ENCODE measurements at regions not wholly inside any gene's neighbourhood (a gene's known extent, or its start where the extent isn't known, plus 50 kb on each side); places are given as distances from the start of the nearest gene placed in this dataset.

GRCh38 chr9:82342046-82342445, 353.5 kb downstream of the SPATA31D1 start:
- Histone ChIP-seq H3K4me3 (no peak overlapping the region), H3K4me1 (replicated peaks) (peaks cover 11% of the 10 kb centered on the region), H3K27ac (no peak overlapping the region), H3K27me3 (replicated peaks) (no peaks in the 10 kb centered on the region), H3K9me3 (replicated peaks) (no peaks in the 10 kb centered on the region), H3K36me3 (no peaks in the 10 kb centered on the region)
- DNase-seq (ENCODE audit: low read depth in 1 of 2, low spot score in 2 of 2), result no peak

- H3K27ac ChIP-seq, result no peak overlapping the region
- no peaks in the 10 kb centered on the region for H3K4me1 ChIP-seq (replicated peaks)
- H3K4me3 ChIP-seq, result no peak overlapping the region
- DNase-seq (ENCODE audit: low read depth in 1 of 2, low spot score in 2 of 2), result no peak
- H3K36me3 ChIP-seq, result no peaks in the 10 kb centered on the region
- no peaks in the 10 kb centered on the region for H3K9me3 ChIP-seq (replicated peaks)
- no peaks in the 10 kb centered on the region for H3K27me3 ChIP-seq (replicated peaks)
Measured at GRCh38 chr9:82346040-82346439, 357.5 kb downstream of the SPATA31D1 start.

GRCh38 chr9:82353631-82354278, 365.2 kb downstream of the SPATA31D1 start:
- peak overlapping the region; percentile 61 for H3K27ac ChIP-seq
- H3K4me1 ChIP-seq (replicated peaks), result peaks cover 20% of the 10 kb centered on the region
- H3K9me3 ChIP-seq (replicated peaks), result no peaks in the 10 kb centered on the region
- no peak overlapping the region for H3K4me3 ChIP-seq
- no peak for DNase-seq (ENCODE audit: low read depth in 1 of 2, low spot score in 2 of 2)
- no peaks in the 10 kb centered on the region for H3K36me3 ChIP-seq
- H3K27me3 ChIP-seq (replicated peaks), result no peaks in the 10 kb centered on the region

- peak overlapping the region; percentile 61 for H3K27ac ChIP-seq
- no peaks in the 10 kb centered on the region for H3K9me3 ChIP-seq (replicated peaks)
- DNase-seq (ENCODE audit: low read depth in 1 of 2, low spot score in 2 of 2), result peak; percentile 69 to 77
- H3K4me1 ChIP-seq (replicated peaks), result peaks cover 20% of the 10 kb centered on the region
- H3K36me3 ChIP-seq, result no peaks in the 10 kb centered on the region
- H3K4me3 ChIP-seq, result no peak overlapping the region
- H3K27me3 ChIP-seq (replicated peaks), result no peaks in the 10 kb centered on the region
Measured at GRCh38 chr9:82354279-82354659, 365.7 kb downstream of the SPATA31D1 start.

- no peak for DNase-seq (ENCODE audit: low read depth in 1 of 2, low spot score in 2 of 2)
- no peak overlapping the region for H3K27ac ChIP-seq
- no peaks in the 10 kb centered on the region for H3K27me3 ChIP-seq (replicated peaks)
- H3K4me1 ChIP-seq (replicated peaks), result peaks cover 20% of the 10 kb centered on the region
- H3K4me3 ChIP-seq, result no peak overlapping the region
- no peaks in the 10 kb centered on the region for H3K36me3 ChIP-seq
- H3K9me3 ChIP-seq (replicated peaks), result no peaks in the 10 kb centered on the region
Measured at GRCh38 chr9:82356131-82356530, 367.6 kb downstream of the SPATA31D1 start.

- no peaks in the 10 kb centered on the region for H3K27me3 ChIP-seq (replicated peaks)
- H3K27ac ChIP-seq, result no peak overlapping the region
- H3K4me1 ChIP-seq (replicated peaks), result peaks cover 20% of the 10 kb centered on the region
- no peak overlapping the region for H3K4me3 ChIP-seq
- no peak for DNase-seq (ENCODE audit: low read depth in 1 of 2, low spot score in 2 of 2)
- no peaks in the 10 kb centered on the region for H3K9me3 ChIP-seq (replicated peaks)
- no peaks in the 10 kb centered on the region for H3K36me3 ChIP-seq
Measured at GRCh38 chr9:82356871-82357270, 368.3 kb downstream of the SPATA31D1 start.

GRCh38 chr9:82363198-82363597, 374.6 kb downstream of the SPATA31D1 start:
- H3K4me3 ChIP-seq, result no peak overlapping the region
- no peaks in the 10 kb centered on the region for H3K9me3 ChIP-seq (replicated peaks)
- H3K27me3 ChIP-seq (replicated peaks), result no peaks in the 10 kb centered on the region
- H3K4me1 ChIP-seq (replicated peaks), result no peaks in the 10 kb centered on the region
- no peak overlapping the region for H3K27ac ChIP-seq
- DNase-seq (ENCODE audit: low read depth in 1 of 2, low spot score in 2 of 2), result no peak
- H3K36me3 ChIP-seq, result no peaks in the 10 kb centered on the region

GRCh38 chr9:82363682-82364081, 375.1 kb downstream of the SPATA31D1 start:
- Histone ChIP-seq H3K9me3 (replicated peaks) (no peaks in the 10 kb centered on the region), H3K36me3 (no peaks in the 10 kb centered on the region), H3K27ac (no peak overlapping the region), H3K4me1 (replicated peaks) (no peaks in the 10 kb centered on the region), H3K27me3 (replicated peaks) (no peaks in the 10 kb centered on the region), H3K4me3 (no peak overlapping the region)
- no peak for DNase-seq (ENCODE audit: low read depth in 1 of 2, low spot score in 2 of 2)

GRCh38 chr9:82367016-82367415, 378.4 kb downstream of the SPATA31D1 start:
- no peaks in the 10 kb centered on the region for H3K36me3 ChIP-seq
- H3K4me3 ChIP-seq, result no peak overlapping the region
- no peaks in the 10 kb centered on the region for H3K9me3 ChIP-seq (replicated peaks)
- DNase-seq (ENCODE audit: low read depth in 1 of 2, low spot score in 2 of 2), result no peak
- H3K27ac ChIP-seq, result no peak overlapping the region
- H3K27me3 ChIP-seq (replicated peaks), result no peaks in the 10 kb centered on the region
- H3K4me1 ChIP-seq (replicated peaks), result no peaks in the 10 kb centered on the region

- Histone ChIP-seq H3K36me3 (no peaks in the 10 kb centered on the region), H3K27me3 (replicated peaks) (no peaks in the 10 kb centered on the region), H3K4me1 (replicated peaks) (no peaks in the 10 kb centered on the region), H3K4me3 (no peak overlapping the region), H3K27ac (no peak overlapping the region), H3K9me3 (replicated peaks) (no peaks in the 10 kb centered on the region)
- DNase-seq (ENCODE audit: low read depth in 1 of 2, low spot score in 2 of 2), result no peak
Measured at GRCh38 chr9:82367929-82368328, 379.4 kb downstream of the SPATA31D1 start.

- no peak overlapping the region for H3K27ac ChIP-seq
- H3K4me3 ChIP-seq, result no peak overlapping the region
- no peaks in the 10 kb centered on the region for H3K36me3 ChIP-seq
- H3K9me3 ChIP-seq (replicated peaks), result no peaks in the 10 kb centered on the region
- no peaks in the 10 kb centered on the region for H3K4me1 ChIP-seq (replicated peaks)
- DNase-seq (ENCODE audit: low read depth in 1 of 2, low spot score in 2 of 2), result no peak
- H3K27me3 ChIP-seq (replicated peaks), result no peaks in the 10 kb centered on the region
Measured at GRCh38 chr9:82369251-82369945, 380.8 kb downstream of the SPATA31D1 start.

- Histone ChIP-seq H3K4me3 (no peak overlapping the region), H3K36me3 (no peaks in the 10 kb centered on the region), H3K4me1 (replicated peaks) (no peaks in the 10 kb centered on the region), H3K9me3 (replicated peaks) (no peaks in the 10 kb centered on the region), H3K27ac (no peak overlapping the region), H3K27me3 (replicated peaks) (no peaks in the 10 kb centered on the region)
- no peak for DNase-seq (ENCODE audit: low read depth in 1 of 2, low spot score in 2 of 2)
Measured at GRCh38 chr9:82375041-82375440, 386.5 kb downstream of the SPATA31D1 start.

- DNase-seq (ENCODE audit: low read depth in 1 of 2, low spot score in 2 of 2), result no peak
- no peaks in the 10 kb centered on the region for H3K36me3 ChIP-seq
Measured at GRCh38 chr9:82376677-82377232, 388.2 kb downstream of the SPATA31D1 start.

GRCh38 chr9:82382887-82383616, 394.5 kb downstream of the SPATA31D1 start:
- H3K4me3 ChIP-seq, result no peak overlapping the region
- H3K36me3 ChIP-seq, result no peaks in the 10 kb centered on the region
- H3K4me1 ChIP-seq (replicated peaks), result peaks cover 4% of the 10 kb centered on the region; the same call in 1 of the 2 replicates
- H3K9me3 ChIP-seq (replicated peaks), result no peaks in the 10 kb centered on the region
- 0 out of 2 replicates have a peak overlapping the region, but pooled peaks have one; percentile 16 for H3K27ac ChIP-seq
- peak in 1 of 2 experiments; percentile 1 for DNase-seq (ENCODE audit: low read depth in 1 of 2, low spot score in 2 of 2)
- H3K27me3 ChIP-seq (replicated peaks), result no peaks in the 10 kb centered on the region

More at GRCh38 chr9:82376677-82377232, 388.2 kb downstream of the SPATA31D1 start:
- no peaks in the 10 kb centered on the region for H3K4me1 ChIP-seq (replicated peaks)
- H3K27ac ChIP-seq, result no peak overlapping the region
- no peaks in the 10 kb centered on the region for H3K27me3 ChIP-seq (replicated peaks)
- no peak overlapping the region for H3K4me3 ChIP-seq
- no peaks in the 10 kb centered on the region for H3K9me3 ChIP-seq (replicated peaks)

All from SJSA1 (cell line).